ENCODE measurements at regions not wholly inside any gene's neighbourhood (a gene's known extent, or its start where the extent isn't known, plus 50 kb on each side); places are given as distances from the start of the nearest gene placed in this dataset.
"Not testable (repeated sequence)": the region's sequence is repeated elsewhere in the genome, so short reads cannot be mapped to it uniquely, and the experiment has no call there.

DNA sequence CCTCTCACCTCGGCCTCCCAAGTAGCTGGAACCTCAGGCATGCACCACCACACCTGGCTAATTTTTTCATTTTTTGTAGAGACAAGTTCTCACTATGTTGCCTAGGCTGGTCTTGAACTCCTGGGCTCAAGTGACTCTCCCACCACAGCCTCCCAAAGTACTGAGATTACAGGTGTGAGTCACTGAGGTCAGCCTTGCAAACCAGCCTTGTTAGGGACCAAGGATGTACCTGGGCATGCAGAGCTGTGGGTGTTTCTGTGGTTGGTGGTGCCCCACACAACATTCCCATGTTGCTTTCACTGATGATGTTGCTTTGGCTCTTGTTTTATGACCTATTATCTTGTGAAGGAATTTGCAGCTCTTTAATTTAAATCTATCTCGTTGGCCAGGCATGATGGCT lies 54.8 kb downstream of the OTUD1 start:
- ChIA-PET CTCF (no interaction called here), POLR2A (no interaction called here)

DNA sequence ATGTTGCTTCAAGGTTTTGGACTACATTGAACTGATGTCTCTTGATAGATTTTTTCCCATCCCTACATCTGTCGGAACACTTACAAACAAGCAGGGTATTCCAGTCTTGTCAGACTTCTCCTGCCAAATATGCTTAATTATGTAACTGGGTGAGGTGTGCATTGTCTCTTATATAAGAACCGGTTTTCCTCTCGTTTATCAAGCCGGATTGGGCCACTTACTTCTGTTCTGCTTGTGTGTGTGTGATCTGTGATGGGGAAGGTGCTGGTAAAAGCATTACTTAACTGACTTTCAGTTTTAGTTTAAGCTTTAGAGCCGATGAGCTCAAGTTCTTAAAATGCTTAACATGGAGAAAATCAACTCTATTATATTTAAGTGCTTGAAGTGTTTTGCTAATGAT lies 57.9 kb downstream of the OTUD1 start:
- ChIA-PET CTCF (interaction anchor here (0.6 kb wide), 1 partner anchor 18 kb away, joined by 3 read pairs; no protein-coding TSS in a partner anchor), POLR2A (no interaction called here)

DNA sequence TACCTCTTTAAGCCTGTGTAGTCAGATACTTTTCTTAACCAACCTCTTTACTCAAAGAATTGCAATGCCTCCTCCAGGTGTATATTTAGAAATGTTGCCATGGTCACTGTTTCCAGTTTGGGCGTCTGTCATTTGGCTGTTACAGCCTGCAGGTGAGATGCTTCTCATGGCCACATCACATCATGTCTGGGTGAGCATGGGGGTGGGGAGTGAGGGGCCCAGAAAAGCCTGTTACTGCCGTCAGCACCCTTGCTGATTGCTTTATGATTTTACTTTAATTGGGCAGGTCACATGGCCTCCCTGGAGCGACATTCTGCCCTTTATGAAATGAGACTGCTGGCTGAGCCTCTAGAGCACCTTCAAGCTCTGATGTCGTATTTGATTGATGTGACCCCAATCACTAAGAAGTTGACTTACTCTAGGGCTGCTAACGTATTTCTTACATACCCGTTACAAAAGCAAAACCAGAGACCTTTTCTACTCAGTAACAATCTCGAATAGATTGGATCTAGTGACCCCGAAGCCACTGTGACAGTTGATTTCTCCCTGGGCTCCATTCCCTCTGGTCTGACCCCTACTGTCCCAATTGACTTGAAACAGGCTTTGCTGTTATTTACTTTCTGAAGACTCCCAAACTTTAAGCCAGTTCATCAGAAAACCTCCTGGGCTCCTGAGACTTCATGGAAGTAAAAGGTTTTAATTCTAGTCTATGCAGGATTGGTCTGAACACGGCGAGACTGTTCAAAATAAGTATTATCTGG lies 60.7 kb downstream of the OTUD1 start:
- POLR2A ChIA-PET = no interaction called here
- CTCF ChIA-PET = no interaction called here

DNA sequence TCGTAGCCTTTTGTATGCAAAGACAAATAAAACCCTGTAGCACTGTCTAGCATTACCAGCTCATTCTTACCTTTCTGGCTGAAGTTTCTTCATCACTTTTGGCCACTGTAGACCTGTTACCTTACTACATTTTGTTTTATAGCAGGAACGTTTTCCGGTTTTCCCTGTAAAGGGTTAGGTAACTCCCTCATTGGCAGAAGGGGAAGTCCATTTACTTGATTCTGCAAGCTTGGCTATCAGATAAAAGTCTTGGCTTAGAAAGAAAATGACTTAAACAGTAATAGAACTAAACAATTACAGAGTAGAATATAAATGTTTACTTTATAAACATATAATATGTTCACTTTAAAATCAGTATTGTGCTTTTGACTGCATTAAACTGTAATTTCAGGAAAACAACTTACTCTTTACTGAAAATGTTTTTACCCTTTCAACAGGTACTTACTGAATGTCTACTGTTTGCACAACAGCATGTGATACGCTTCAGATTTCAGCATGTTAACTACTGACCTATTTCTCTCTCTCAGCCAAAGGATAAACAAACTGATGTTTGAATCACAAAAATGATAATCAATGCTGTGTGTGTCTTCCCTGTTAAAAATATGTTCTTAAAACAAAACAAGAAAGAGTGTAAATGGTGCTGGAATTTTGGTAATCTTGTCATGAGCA lies 67.1 kb downstream of the OTUD1 start:
- ChIA-PET CTCF (no interaction called here), POLR2A (no interaction called here)

DNA sequence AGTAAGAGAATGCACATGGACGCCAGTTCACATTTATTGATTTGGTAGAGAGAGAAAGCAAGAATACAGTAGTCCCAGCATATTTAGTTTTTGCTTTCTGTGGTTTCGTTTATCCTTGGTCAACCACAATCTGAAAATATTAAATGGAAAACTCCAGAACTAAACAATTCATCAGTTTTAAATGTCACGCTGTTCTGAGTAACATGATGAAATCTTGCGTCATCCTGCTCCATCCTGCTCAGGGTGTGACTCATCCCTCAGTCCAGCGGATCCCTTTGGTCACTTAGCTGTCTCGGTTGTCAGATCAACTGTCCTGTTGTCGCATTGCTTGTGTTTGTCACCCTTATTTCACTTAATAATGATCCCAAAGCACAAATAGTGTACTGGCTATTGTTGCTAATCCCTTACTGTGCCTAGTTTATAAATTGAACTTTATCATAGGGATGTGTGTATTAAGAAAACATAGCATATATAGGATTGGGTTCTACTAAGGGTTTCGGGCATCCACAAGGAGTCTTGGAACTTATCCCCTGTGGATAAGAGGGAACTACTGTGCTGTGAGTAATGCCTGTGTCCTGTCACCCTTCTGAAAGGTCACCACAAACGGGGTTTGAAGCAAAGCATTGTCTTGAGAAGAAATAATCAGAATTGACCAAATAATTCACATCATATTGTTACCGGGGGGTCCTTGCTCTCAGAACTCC lies 73.6 kb downstream of the OTUD1 start:
- ChIA-PET POLR2A (no interaction called here), CTCF (no interaction called here)

DNA sequence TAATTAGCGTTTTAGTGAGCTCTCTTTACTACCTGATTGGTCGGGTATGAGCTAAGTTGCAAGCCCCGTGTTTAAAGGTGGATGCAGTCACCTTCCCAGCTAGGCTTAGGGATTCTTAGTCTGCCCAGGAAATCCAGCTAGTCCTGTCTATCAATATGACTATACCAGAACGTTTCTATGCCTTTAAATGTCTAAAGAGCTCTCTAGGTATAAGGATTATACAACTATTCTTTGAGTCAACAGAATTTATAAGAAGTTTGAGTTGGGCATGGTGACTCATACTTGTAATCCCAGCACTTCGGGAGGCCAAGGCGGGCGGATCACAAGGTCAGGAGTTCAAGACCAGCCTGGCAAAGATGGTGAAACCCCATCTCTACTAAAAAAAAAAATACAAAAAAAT lies 74.7 kb downstream of the OTUD1 start:
- POLR2A ChIA-PET, CTCF ChIA-PET: not testable (repeated sequence)

DNA sequence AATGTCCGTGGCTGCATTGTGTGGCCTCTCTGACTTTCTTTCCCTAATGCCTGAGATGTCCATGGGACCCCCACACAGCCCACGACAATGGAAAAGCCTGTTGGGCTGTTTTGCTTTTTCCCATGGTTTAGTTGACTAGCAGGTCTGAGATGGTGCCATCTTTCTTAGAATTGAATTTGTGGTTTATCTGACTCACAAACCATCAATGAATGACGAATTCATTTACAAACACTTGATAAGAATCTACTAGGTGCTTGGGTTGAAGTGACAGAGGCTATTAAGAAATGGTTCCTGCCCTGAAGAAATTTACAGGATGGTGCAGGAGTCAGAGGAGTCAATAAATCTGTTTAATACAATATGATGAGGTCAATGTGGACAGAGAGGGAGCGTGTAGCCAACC lies 75.4 kb downstream of the OTUD1 start:
- ChIA-PET CTCF (interaction anchor here (0.7 kb wide), 1 partner anchor 17 kb away, joined by 3 read pairs; no protein-coding TSS in a partner anchor), POLR2A (no interaction called here)

DNA sequence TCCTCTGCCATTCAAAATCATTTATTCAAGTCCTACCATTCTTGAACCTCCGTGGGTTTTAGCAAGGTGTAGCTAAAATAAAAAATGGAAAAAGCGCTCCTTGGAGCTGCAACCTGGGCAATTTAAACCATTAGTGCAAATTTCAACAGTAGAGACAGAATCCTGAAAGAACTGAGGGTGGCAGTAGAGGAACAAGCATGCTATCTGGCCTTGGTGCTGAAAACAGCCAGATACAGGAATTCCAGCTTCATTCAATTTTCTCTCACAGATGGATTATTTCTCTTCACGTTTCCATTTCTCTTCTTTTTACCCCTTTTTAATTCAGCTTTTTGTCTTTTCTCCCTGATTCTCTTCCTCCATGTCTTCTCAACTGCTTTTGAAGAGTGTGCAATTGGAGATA lies 77.7 kb downstream of the OTUD1 start:
- POLR2A ChIA-PET = no interaction called here

DNA sequence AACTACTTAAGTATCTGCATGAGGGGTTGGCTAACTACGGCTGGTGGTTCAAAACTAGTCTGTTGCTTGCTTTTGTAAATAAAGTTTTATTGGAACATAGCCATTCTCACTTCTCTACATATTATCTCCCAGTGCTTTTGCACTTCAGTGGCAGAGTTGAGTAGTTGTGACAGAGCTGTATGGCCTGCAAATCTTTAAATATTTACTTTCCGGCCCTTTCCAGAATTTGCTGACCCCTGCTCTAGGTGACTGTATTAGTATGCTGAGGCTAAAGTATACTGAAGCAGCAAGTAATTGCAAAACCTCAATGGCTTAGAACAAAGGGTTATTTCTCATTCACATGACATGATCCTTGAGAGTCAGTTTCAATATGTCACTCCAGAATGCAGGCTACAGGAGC lies 78.3 kb downstream of the OTUD1 start:
- ChIA-PET CTCF (no interaction called here), POLR2A (no interaction called here)

More for the DNA sequence above, 77.7 kb downstream of the OTUD1 start:
- CTCF ChIA-PET = interaction anchor here (1.3 kb wide), 1 partner anchor 12 kb away, joined by 4 read pairs; no protein-coding TSS in a partner anchor

DNA sequence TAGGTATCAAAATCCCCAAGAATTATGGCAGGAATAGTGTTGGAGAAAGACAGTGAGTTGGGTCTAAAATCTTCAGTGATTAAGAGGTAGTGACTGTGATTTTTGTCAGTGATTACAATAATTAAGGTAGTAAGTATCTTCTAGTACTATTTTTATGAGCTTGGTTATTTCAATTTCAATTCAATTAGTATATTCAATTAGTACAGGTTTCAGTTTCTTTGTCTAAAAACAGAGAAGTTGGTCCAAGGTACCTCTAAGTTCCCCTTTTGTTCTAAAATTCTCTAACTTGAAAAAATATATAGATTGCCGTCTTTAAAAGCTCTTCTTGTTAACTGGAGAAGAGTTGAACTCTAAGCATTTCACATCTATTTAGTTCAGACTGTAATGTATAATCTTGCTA lies 82.9 kb downstream of the OTUD1 start:
- ChIA-PET CTCF (interaction anchor here (2.0 kb wide), 1 partner anchor 9 kb away, joined by 5 read pairs; no protein-coding TSS in a partner anchor), POLR2A (no interaction called here)

DNA sequence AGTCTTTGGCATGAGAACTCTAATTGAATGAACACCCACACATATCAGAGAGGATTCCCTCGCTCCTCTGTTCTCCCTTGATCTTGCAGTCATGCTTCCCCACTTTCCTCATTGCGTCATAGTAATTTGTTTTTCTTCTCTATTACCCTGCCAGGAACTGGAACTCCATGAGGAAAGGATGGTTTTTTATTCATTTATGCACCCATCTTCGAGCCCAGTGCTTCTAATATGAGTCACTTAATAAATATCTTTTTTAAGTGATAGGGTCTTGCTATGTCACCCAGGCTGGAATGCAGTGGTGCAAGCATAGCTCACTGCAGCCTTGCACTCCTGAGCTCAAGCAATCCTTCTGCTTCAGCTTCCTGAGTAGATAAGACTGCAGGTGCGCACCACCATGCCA lies 83.5 kb downstream of the OTUD1 start:
- ChIA-PET POLR2A (no interaction called here), CTCF (interaction anchor here (2.0 kb wide), 1 partner anchor 8 kb away, joined by 5 read pairs; no protein-coding TSS in a partner anchor)

DNA sequence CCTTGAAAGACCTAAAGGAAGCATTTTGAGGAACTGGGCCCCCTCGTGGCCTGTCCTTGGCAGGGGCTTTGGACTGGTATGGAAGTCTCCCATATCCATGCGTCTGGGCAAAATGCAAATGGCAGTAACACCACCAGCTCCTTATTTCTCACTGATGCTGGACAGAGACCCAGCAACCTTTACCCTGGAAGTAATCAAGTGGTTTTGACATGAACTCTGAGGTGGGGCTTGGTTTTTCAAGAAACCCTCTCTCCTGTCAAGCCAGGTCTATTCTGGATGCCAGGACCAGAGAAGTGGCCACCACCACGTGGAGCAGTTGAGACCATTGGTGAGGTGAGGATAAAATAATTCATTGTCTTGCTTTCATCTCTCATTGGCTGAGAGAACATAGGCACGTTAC lies 84.4 kb downstream of the OTUD1 start:
- POLR2A ChIA-PET = no interaction called here
- CTCF ChIA-PET = no interaction called here

DNA sequence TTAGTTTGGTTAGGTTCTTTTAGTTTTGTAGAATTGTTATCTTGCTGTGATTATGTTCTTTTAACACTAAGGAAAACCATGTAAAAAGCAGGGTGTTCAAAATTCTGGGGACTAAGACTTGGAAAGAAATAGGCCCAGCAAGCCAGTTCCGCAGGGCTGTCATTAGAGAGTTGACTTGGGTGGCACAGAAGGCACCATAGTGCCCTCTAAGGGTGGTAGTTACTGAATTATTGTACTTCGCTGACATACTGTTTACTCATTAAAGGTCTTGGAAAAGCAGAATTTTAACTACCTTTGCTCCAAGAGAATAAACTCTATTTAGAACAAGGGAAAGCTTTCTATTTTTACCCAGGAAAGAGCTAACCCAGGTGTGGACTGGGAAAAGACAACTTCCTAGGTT lies 86.5 kb downstream of the OTUD1 start:
- CTCF ChIA-PET = interaction anchor here (1.1 kb wide), 1 partner anchor 211 kb away, joined by 4 read pairs; no protein-coding TSS in a partner anchor
- POLR2A ChIA-PET = no interaction called here

DNA sequence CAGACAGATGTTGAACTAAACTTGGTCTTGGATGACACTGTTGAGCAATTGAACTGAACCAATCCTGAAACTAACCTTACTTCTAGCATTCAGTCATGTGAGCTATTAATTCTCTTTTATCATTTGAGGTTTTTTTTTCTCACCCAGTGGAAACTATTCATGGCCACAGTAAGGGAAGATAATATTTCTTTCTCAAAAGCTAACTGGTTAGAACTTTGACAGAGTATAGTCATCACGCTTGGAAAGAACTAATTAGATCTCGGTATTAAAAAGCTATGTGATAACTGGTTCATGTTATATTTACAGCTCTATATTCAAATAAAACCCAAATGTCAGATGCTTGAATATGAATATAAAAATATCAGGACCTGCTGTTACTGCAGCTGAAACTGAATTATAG lies 89.5 kb downstream of the OTUD1 start:
- CTCF ChIA-PET = interaction anchor here (0.8 to 2.9 kb wide), 3 partner anchors 13 to 213 kb away, joined by 4 to 9 read pairs (median 4); no protein-coding TSS in a partner anchor
- POLR2A ChIA-PET = no interaction called here

DNA sequence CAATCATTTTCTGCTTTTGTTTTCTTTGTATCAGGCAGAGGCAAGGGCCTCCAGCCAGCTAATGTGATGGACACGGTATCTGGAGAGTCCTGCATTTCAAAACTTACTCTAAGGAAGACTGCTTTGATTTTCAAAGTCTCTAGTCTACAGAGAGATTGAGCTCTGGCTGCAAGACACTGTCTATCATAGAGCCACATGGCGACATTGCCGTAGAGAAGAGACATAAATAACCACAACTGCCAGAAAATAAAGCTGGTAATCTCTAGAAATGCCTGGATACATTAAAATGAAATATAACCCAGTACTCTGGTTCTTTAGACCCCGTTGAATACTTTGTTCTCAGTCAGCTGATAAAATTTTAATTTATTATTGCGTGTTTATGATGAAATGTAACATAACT lies 90.8 kb downstream of the OTUD1 start:
- CTCF ChIA-PET = interaction anchor here (0.6 to 2.9 kb wide), 3 partner anchors 8 to 222 kb away, joined by 5 to 9 read pairs (median 6); no protein-coding TSS in a partner anchor
- POLR2A ChIA-PET = no interaction called here

DNA sequence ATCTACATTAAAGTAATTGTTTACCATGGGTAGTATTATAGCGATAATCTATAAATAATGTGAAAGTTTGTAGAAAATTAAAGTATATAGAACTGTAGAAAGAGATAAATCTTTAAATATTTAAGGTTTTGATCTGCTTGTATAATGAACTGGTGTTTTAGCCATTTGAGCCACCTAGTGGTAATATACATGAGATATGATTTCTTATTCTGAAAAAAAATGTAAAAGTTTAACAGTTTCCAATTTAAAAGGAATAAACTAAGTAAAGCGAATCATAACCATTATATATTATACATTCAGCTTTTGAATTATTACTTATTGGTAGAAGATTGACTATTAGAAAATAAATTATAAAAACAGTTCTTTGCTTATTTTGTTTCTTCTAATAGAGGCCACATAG lies 91.2 kb downstream of the OTUD1 start:
- POLR2A ChIA-PET = no interaction called here

DNA sequence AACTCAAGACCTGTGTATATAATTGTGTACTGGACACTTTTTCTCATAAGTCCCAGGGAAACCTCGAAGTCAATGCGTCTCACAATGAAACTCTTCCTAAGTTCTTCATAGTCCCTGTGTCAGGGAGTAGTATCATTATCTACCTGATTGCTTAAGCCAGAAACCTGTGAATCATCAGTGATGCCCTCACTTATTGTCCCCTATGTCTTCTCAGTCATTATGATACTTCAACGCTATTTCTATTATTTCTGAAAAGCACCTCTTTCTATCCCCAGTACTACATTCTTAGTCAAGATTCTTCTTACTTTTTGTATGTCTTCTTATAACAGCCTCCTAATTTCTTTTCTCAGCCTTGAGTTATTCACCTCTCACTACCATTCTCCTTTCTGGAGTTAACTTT lies 94.3 kb downstream of the OTUD1 start:
- ChIA-PET POLR2A (no interaction called here), CTCF (no interaction called here)

More for the DNA sequence above, 91.2 kb downstream of the OTUD1 start:
- CTCF ChIA-PET = interaction anchor here (0.6 to 2.9 kb wide), 3 partner anchors 9 to 223 kb away, joined by 5 to 9 read pairs (median 6); no protein-coding TSS in a partner anchor

DNA sequence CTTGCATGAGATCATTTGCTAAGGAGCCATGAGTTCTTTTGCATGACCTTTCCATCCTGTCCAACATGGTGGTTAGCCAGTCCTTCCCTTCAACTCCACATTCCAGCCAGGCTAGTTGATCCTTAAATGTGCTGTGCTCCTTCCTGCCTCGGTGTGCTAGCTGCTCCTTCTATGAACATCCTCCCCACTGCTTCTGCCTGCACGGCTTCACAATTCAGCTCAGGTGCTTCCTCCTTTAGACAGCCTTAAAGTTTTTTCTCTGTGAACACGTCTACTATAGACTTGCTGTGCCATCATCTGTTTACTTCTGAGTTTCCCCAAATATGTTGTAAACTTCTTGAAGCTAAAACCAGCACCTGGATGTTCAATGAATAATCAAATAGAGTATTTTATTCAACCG lies 95.5 kb downstream of the OTUD1 start:
- POLR2A ChIA-PET = no interaction called here
- CTCF ChIA-PET = no interaction called here

DNA sequence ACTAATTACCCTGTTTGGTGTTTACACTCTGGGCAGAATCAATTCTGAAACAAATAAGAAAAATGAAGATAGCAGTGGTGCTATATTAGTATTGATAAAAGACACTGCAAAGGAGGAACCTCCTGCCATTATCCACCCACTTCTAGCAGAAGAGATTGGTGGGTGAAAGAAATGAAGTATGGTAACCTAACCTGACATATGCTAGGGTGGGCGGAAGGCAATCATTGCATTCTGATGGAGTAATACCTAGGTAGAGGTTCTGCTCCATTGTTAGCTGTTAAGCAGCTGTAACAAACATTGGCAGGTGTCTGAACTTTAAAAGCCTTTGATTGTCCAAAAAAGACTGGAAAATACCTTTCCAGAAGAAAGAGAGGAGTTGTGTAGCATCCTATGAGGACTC lies 95.9 kb downstream of the OTUD1 start:
- ChIA-PET POLR2A (interaction anchor here (0.6 kb wide), 1 partner anchor 166 kb away, joined by 4 read pairs; no protein-coding TSS in a partner anchor), CTCF (no interaction called here)

DNA sequence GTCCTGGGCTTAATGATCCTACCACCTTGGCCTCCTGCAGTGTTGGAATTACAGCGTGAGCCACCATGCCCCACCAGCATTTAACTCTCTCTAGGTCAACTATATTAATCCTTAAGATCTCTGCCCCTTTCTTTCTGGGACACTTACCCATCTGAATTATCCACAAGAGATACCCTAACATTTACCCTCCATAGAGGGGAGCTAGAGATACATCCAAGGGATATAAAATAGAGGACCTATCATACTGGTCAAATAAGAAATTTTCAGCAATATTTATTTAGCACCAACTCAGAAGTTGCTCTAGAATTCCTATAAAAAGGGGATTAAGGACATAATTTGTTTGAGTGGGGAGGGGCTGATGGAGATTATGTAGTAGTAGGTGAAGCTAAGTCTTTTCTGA lies 96.5 kb downstream of the OTUD1 start:
- POLR2A ChIA-PET = no interaction called here
- CTCF ChIA-PET = no interaction called here

DNA sequence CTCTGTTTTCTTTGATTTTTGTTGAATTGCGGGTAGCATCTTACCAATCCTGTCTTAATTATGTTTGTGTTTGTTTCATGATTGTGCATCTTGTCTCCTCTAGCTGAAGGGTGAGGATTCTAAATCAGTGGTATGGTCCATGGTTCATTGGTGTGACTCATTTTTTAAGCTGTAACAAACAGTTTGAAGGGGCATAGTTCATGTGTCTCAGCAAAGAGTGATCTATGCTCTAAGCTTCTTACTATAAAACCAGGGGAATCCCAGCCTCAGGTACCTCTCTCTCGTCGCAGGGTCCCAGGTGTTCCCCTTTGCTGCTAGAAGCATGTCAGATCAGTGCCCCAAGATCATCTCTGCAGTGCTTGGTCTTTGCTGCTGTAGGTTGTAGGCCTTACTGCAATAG lies 100.1 kb downstream of the OTUD1 start:
- ChIA-PET CTCF (interaction anchor here (1.1 kb wide), 1 partner anchor 224 kb away, joined by 4 read pairs; no protein-coding TSS in a partner anchor), POLR2A (no interaction called here)

Measured in activated CD8-positive, alpha-beta memory T cell treated with anti-CD3 and anti-CD28 coated beads for 36 hours (primary cell).